MM.1S (cell line): ENCODE measurements at regions not wholly inside any gene's neighbourhood (a gene's known extent, or its start where the extent isn't known, plus 50 kb on each side); places are given as distances from the start of the nearest gene placed in this dataset.
A peak's percentile ranks its signal among the peaks of the same experiment; 100 is the strongest.

Experiments used
- DNase-seq: peaks from one replicate; pipeline ENCODE4 v3.0.0-alpha.2; 2015
- H2AFZ ChIP-seq: fragments of 300-600 bp; sonication (generic); 2 replicates; pipeline ENCODE4 v1.6.0; 2016; ENCODE audit warnings: antibody characterized with exemption, low read length
- H3F3A ChIP-seq: fragments of 300-600 bp; sonication (generic); 2 replicates; pipeline ENCODE4 v1.6.1; 2016; ENCODE audit warnings: mild to moderate bottlenecking, antibody characterized with exemption, low read length, moderate library complexity, mixed read lengths; ENCODE audit not compliant: insufficient read depth
- H3K27ac ChIP-seq: fragments of 300-600 bp; sonication (generic); 2 replicates; pipeline ENCODE4 v1.5.1; 2016; ENCODE audit warnings: mild to moderate bottlenecking, low read length
- H3K27me3 ChIP-seq: fragments of 300-600 bp; sonication (generic); replicated peaks from 2 replicates; pipeline ENCODE4 v1.6.0; 2016; ENCODE audit warnings: low read length; ENCODE audit not compliant: insufficient read depth
- H3K36me3 ChIP-seq: fragments of 300-600 bp; sonication (generic); replicated peaks from 2 replicates; pipeline ENCODE4 v1.6.1; 2016; ENCODE audit warnings: mild to moderate bottlenecking, low read length, mixed read lengths; ENCODE audit not compliant: insufficient read depth
- H3K4me1 ChIP-seq: fragments of 300-600 bp; sonication (generic); 2 replicates; pipeline ENCODE4 v1.6.1; 2016; ENCODE audit warnings: low read length, mixed read lengths
- H3K4me2 ChIP-seq: fragments of 300-600 bp; sonication (generic); 2 replicates; pipeline ENCODE4 v1.6.0; 2016; ENCODE audit warnings: low read depth, low read length
- H3K4me3 ChIP-seq: fragments of 300-600 bp; sonication (generic); 2 replicates; pipeline ENCODE4 v1.5.1; 2016; ENCODE audit warnings: low read length, mixed read lengths
- H3K79me2 ChIP-seq: fragments of 300-600 bp; sonication (generic); 2 replicates; pipeline ENCODE4 v1.6.1; 2016; ENCODE audit warnings: mixed run types, low read length, mixed read lengths
- H3K9ac ChIP-seq: fragments of 300-600 bp; sonication (generic); 2 replicates; pipeline ENCODE4 v1.6.1; 2016; ENCODE audit warnings: low read length, mixed read lengths
- H3K9me2 ChIP-seq: fragments of 300-600 bp; sonication (generic); replicated peaks from 2 replicates; pipeline ENCODE4 v1.6.1; 2016; ENCODE audit warnings: mild to moderate bottlenecking, low read length, mixed read lengths; ENCODE audit not compliant: insufficient read depth
- H3K9me3 ChIP-seq: fragments of 300-600 bp; sonication (generic); replicated peaks from 2 replicates; pipeline ENCODE4 v1.6.1; 2016; ENCODE audit warnings: mild to moderate bottlenecking, low read length, mixed read lengths; ENCODE audit not compliant: insufficient read depth
- H4K20me1 ChIP-seq: fragments of 300-600 bp; sonication (generic); 2 replicates; pipeline ENCODE4 v1.6.1; 2016; ENCODE audit warnings: mild to moderate bottlenecking, low read length, moderate library complexity, mixed read lengths; ENCODE audit not compliant: insufficient read depth
- CTCF ChIP-seq: fragments of 300-600 bp; sonication (generic); IDR thresholded peaks from 2 replicates; pipeline ENCODE4 v1.5.1; 2016; ENCODE audit warnings: antibody characterized with exemption, low read length, mixed read lengths
- EZH2 ChIP-seq: fragments of 300-600 bp; sonication (generic); optimal IDR thresholded peaks from 2 replicates; pipeline ENCODE3; 2017; ENCODE audit warnings: low read depth, mild to moderate bottlenecking, antibody characterized with exemption, low read length, mixed read lengths
- EZH2phosphoT487 ChIP-seq: fragments of 300-600 bp; sonication (generic); IDR thresholded peaks from 2 replicates; pipeline ENCODE4 v1.6.1; 2018; ENCODE audit warnings: antibody characterized with exemption, low read length

- H3K4me2 ChIP-seq: peak overlapping the region; percentile 10; the same call in 1 of the 2 replicates
Measured at GRCh38 chr4:81905971-81906370, 434.3 kb upstream of the RASGEF1B start.

GRCh38 chr4:81904121-81904520 is 432.4 kb upstream of the RASGEF1B start:
- Histone ChIP-seq H4K20me1 (no peaks in the 10 kb centered on the region), H3K4me3 (no peak overlapping the region), H3K27ac (no peak overlapping the region), H3K4me1 (no peaks in the 10 kb centered on the region), H3K79me2 (no peaks in the 10 kb centered on the region), H3K9ac (no peak overlapping the region), H3K27me3 (no peaks in the 10 kb centered on the region), H3K4me2 (no peak overlapping the region), H3K36me3 (no peaks in the 10 kb centered on the region), H3K9me3 (no peaks in the 10 kb centered on the region), H2AFZ (no peak overlapping the region), H3F3A (no peaks in the 10 kb centered on the region), H3K9me2 (no peaks in the 10 kb centered on the region)
- no peak for DNase-seq
- no peak for TF ChIP-seq CTCF
- no peak for TF ChIP-seq EZH2phosphoT487
- TF ChIP-seq EZH2: no peak

More at GRCh38 chr4:81905971-81906370, 434.3 kb upstream of the RASGEF1B start:
- no peaks in the 10 kb centered on the region for H3K27me3 ChIP-seq
- no peaks in the 10 kb centered on the region for H3K4me1 ChIP-seq
- no peaks in the 10 kb centered on the region for H3K79me2 ChIP-seq
- no peaks in the 10 kb centered on the region for H3K9me2 ChIP-seq
- TF ChIP-seq EZH2phosphoT487 (no peak), EZH2 (no peak), CTCF (no peak)
- H2AFZ ChIP-seq: no peak overlapping the region
- peak; percentile 31 for DNase-seq
- H3K9me3 ChIP-seq: no peaks in the 10 kb centered on the region
- H3K36me3 ChIP-seq: no peaks in the 10 kb centered on the region
- no peaks in the 10 kb centered on the region for H3F3A ChIP-seq
- no peak overlapping the region for H3K4me3 ChIP-seq
- no peaks in the 10 kb centered on the region for H4K20me1 ChIP-seq
- H3K9ac ChIP-seq: no peak overlapping the region
- no peak overlapping the region for H3K27ac ChIP-seq

GRCh38 chr4:81903212-81903611 is 431.5 kb upstream of the RASGEF1B start:
- H3K9ac ChIP-seq: no peak overlapping the region
- no peaks in the 10 kb centered on the region for H3K9me3 ChIP-seq
- DNase-seq: no peak

More at GRCh38 chr4:81903212-81903611, 431.5 kb upstream of the RASGEF1B start:
- Histone ChIP-seq H3K27ac (no peak overlapping the region), H2AFZ (no peak overlapping the region), H3F3A (no peaks in the 10 kb centered on the region), H3K9me2 (no peaks in the 10 kb centered on the region), H3K36me3 (no peaks in the 10 kb centered on the region), H3K27me3 (no peaks in the 10 kb centered on the region), H3K79me2 (no peaks in the 10 kb centered on the region), H3K4me1 (no peaks in the 10 kb centered on the region), H3K4me2 (no peak overlapping the region), H4K20me1 (no peaks in the 10 kb centered on the region), H3K4me3 (no peak overlapping the region)
- TF ChIP-seq EZH2phosphoT487 (no peak), CTCF (no peak), EZH2 (no peak)
